Lower lobe of right lung (tissue), 2 donors: ENCODE measurements at regions not wholly inside any gene's neighbourhood (a gene's known extent, or its start where the extent isn't known, plus 50 kb on each side); places are given as distances from the start of the nearest gene placed in this dataset.

Source experiments
- ATAC-seq, 2 donors: fragments of 200-7000 bp; cut with Tn5 transposase; one replicate each; pipeline ENCODE4 v1.9.1; 2020 to 2022; ENCODE audit warnings: mild to moderate bottlenecking in 2 of 2, moderate library complexity in 2 of 2
- DNase-seq: peaks from one replicate; pipeline ENCODE4 v3.0.0-alpha.2; 2020
- H3K27ac ChIP-seq: fragments of 200-600 bp; one replicate; pipeline ENCODE4 v1.8.0; 2022
- H3K27me3 ChIP-seq: fragments of 200-600 bp; one replicate; pipeline ENCODE4 v1.8.0; 2022; ENCODE audit warnings: low read depth
- H3K36me3 ChIP-seq: fragments of 200-600 bp; one replicate; pipeline ENCODE4 v1.8.0; 2022; ENCODE audit warnings: mild to moderate bottlenecking
- H3K4me1 ChIP-seq: fragments of 200-600 bp; one replicate; pipeline ENCODE4 v1.8.0; 2022
- H3K4me3 ChIP-seq: fragments of 200-600 bp; one replicate; pipeline ENCODE4 v1.8.0; 2022; ENCODE audit warnings: mild to moderate bottlenecking
- H3K9me3 ChIP-seq: fragments of 200-600 bp; one replicate; pipeline ENCODE4 v1.8.0; 2022
- CTCF ChIP-seq: fragments of 200-600 bp; IDR thresholded peaks from one replicate; pipeline ENCODE4 v1.8.0; 2022; ENCODE audit warnings: antibody characterized with exemption, mild to moderate bottlenecking
- intact Hi-C: fragments of 100-400 bp; cut with DNase I; formaldehyde crosslinking; loops from one replicate; pipeline ENCODE4 v1.11.0; 2022
- donor health status: DM: no; HTN: yes; CAD: no; lungs with severe emphysema.

- H3K4me1 ChIP-seq = no peaks in the 10 kb centered on the region
- no peak overlapping the region for H3K27ac ChIP-seq
- no peak overlapping the region for H3K4me3 ChIP-seq
- ATAC-seq = no peak
- intact Hi-C loops = no loop called here
- no peaks in the 10 kb centered on the region for H3K36me3 ChIP-seq
- H3K27me3 ChIP-seq = no peaks in the 10 kb centered on the region
- no peak for DNase-seq
- H3K9me3 ChIP-seq = no peaks in the 10 kb centered on the region
- no peak for TF ChIP-seq CTCF
These were observed 50.3 kb downstream of the BMAL2 start for GRCh38 chr12:27382924-27383323.

- intact Hi-C loops = no loop called here
These were observed 51.0 kb downstream of the BMAL2 start for GRCh38 chr12:27383429-27384260.

GRCh38 chr12:27384261-27384590, 51.6 kb downstream of the BMAL2 start:
- Histone ChIP-seq H3K9me3 (no peaks in the 10 kb centered on the region), H3K27ac (no peak overlapping the region), H3K36me3 (no peaks in the 10 kb centered on the region), H3K4me1 (no peaks in the 10 kb centered on the region), H3K4me3 (no peak overlapping the region), H3K27me3 (no peaks in the 10 kb centered on the region)
- ATAC-seq (no peak), DNase-seq (no peak)
- intact Hi-C loops = no loop called here
- TF ChIP-seq CTCF = no peak

More at GRCh38 chr12:27383429-27384260, 51.0 kb downstream of the BMAL2 start:
- peak; percentile 86 for TF ChIP-seq CTCF
- Histone ChIP-seq H3K36me3 (no peaks in the 10 kb centered on the region), H3K4me3 (no peak overlapping the region), H3K27me3 (no peaks in the 10 kb centered on the region), H3K4me1 (no peaks in the 10 kb centered on the region), H3K9me3 (no peaks in the 10 kb centered on the region), H3K27ac (no peak overlapping the region)
- DNase-seq = peak; percentile 67
- ATAC-seq = peak; percentile 79 to 83

- intact Hi-C loops = no loop called here
These were observed 53.3 kb downstream of the BMAL2 start for GRCh38 chr12:27385766-27386564.

GRCh38 chr12:27387473-27387872, 54.8 kb downstream of the BMAL2 start:
- H3K4me1 ChIP-seq = no peaks in the 10 kb centered on the region
- intact Hi-C loops = no loop called here

More at GRCh38 chr12:27385766-27386564, 53.3 kb downstream of the BMAL2 start:
- H3K4me1 ChIP-seq = no peaks in the 10 kb centered on the region
- H3K27ac ChIP-seq = no peak overlapping the region
- no peak for ATAC-seq
- H3K36me3 ChIP-seq = no peaks in the 10 kb centered on the region
- DNase-seq = no peak
- no peak overlapping the region for H3K4me3 ChIP-seq
- no peak for TF ChIP-seq CTCF
- no peaks in the 10 kb centered on the region for H3K9me3 ChIP-seq
- H3K27me3 ChIP-seq = no peaks in the 10 kb centered on the region

More at GRCh38 chr12:27387473-27387872, 54.8 kb downstream of the BMAL2 start:
- ATAC-seq (no peak), DNase-seq (no peak)
- no peak for TF ChIP-seq CTCF
- Histone ChIP-seq H3K36me3 (no peaks in the 10 kb centered on the region), H3K9me3 (no peaks in the 10 kb centered on the region), H3K4me3 (no peak overlapping the region), H3K27ac (no peak overlapping the region), H3K27me3 (no peaks in the 10 kb centered on the region)
